ENCODE measurements at regions not wholly inside any gene's neighbourhood (a gene's known extent, or its start where the extent isn't known, plus 50 kb on each side); places are given as distances from the start of the nearest gene placed in this dataset.

DNA sequence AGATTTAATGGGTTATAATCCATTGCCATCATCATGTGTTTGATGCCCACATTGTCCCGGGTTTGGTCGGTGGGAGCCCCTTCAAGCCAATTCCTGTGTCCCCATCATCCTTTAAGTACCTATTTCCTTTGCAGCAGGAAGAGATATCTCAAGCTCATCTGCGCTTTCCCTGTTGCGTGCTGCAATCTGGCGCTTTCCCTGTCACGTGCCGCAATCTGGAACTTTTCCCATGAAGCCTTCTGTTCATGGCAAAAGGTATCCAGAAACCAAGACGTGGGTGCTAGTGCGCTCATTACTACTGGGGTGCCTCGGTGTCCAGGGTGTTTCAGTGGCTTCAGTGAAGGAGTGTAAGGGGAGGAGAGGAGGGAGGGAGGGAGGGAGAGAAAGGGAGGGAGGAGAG, 174.6 kb upstream of the ZNF469 start:
- TF ChIP-seq TAF7 (optimal IDR thresholded peaks at IDR 0.05; ENCODE audit: borderline replicate concordance, low read depth, low read length) (no peak), RBBP5 (IDR thresholded peaks at IDR 0.05; ENCODE audit: borderline replicate concordance, low read depth, low read length) (no peak), HDAC6 (IDR thresholded peaks at IDR 0.05; ENCODE audit: low read depth, low read length) (no peak), POLR2AphosphoS5 (IDR thresholded peaks at IDR 0.05; ENCODE audit: low read depth, low read length) (no peak)

More for the DNA sequence above, 174.6 kb upstream of the ZNF469 start:
- Histone ChIP-seq H3K23ac (ENCODE audit: insufficient read length) (no peak overlapping the region), H3K4me3 (ENCODE audit: extremely low read depth in 1 of 4, insufficient read depth in 2 of 4, low read depth in 3 of 4, low read length in 4 of 4) (no peak overlapping the region), H3K56ac (replicated peaks; ENCODE audit: insufficient read length, low read depth, low read length) (no peak overlapping the region), H3K9me3 (ENCODE audit: insufficient read depth in 2 of 2, low read depth in 1 of 2, low read length in 1 of 2) (peaks cover 0 to 3% of the 10 kb centered on the region in 2 experiments; a peak in 2 of 4 replicates), H2BK15ac (ENCODE audit: low read length) (no peak overlapping the region), H3K79me2 (ENCODE audit: control insufficient read depth in 1 of 2, insufficient read depth in 2 of 2, low read length in 2 of 2) (no peaks in the 10 kb centered on the region), H4K5ac (ENCODE audit: insufficient read length, low read depth, low read length) (no peak overlapping the region), H3K4me1 (replicated peaks in 1 of 4; ENCODE audit: control insufficient read depth in 3 of 4, insufficient read depth in 4 of 4, low read length in 3 of 4) (no peaks in the 10 kb centered on the region), H3K14ac (ENCODE audit: insufficient read length) (no peak overlapping the region), H3K36me3 (ENCODE audit: control insufficient read depth in 2 of 4, insufficient read depth in 4 of 4, low read length in 3 of 4) (no peaks in the 10 kb centered on the region), H2AFZ (ENCODE audit: low read length) (no peak overlapping the region), H3K23me2 (ENCODE audit: low read depth, low read length) (no peaks in the 10 kb centered on the region), H3K27ac (ENCODE audit: low read depth, low read length) (no peak overlapping the region), H2AK5ac (ENCODE audit: low read depth, low read length) (no peak overlapping the region), H4K91ac (replicated peaks; ENCODE audit: insufficient read length, low read length) (no peak overlapping the region), H3K4me2 (ENCODE audit: insufficient read depth in 1 of 2, low read depth in 2 of 2, low read length in 2 of 2) (no peak overlapping the region), H3K18ac (ENCODE audit: extremely low read depth, low read length) (no peak overlapping the region), H2BK120ac (replicated peaks; ENCODE audit: low read depth, low read length) (no peak overlapping the region), H3K79me1 (ENCODE audit: low read depth, low read length) (no peaks in the 10 kb centered on the region), H2BK5ac (ENCODE audit: low read depth, low read length) (no peak overlapping the region), H2BK20ac (ENCODE audit: low read length) (no peak overlapping the region), H2BK12ac (ENCODE audit: low read depth, low read length) (no peak overlapping the region), H4K8ac (ENCODE audit: extremely low read depth, insufficient read depth, low read length) (no peak overlapping the region), H4K20me1 (replicated peaks in 1 of 2; ENCODE audit: control insufficient read depth in 1 of 2, insufficient read depth in 2 of 2, low read length in 2 of 2) (no peaks in the 10 kb centered on the region), H3K9ac (replicated peaks in 1 of 4; ENCODE audit: extremely low read depth in 1 of 4, low read depth in 3 of 4, low read length in 3 of 4) (no peak overlapping the region), H3K27me3 (replicated peaks in 1 of 4; ENCODE audit: control insufficient read depth in 3 of 4, extremely low read depth in 1 of 4, insufficient read depth in 3 of 4, low read length in 3 of 4) (no peaks in the 10 kb centered on the region), H3K4ac (replicated peaks; ENCODE audit: insufficient read length, low read depth, low read length) (no peak overlapping the region)
- POLR2A ChIA-PET (ENCODE audit: partially characterized antibody) = no interaction called here
- FAIRE-seq (no peak), DNase-seq (ENCODE audit: low read depth in 1 of 2, low spot score in 2 of 2) (no peak)
- CTCF ChIA-PET (ENCODE audit: partially characterized antibody) = interaction anchor here (0.6 kb wide), 1 partner anchor 200 kb away, joined by 3 read pairs; no protein-coding TSS in a partner anchor
- 96% methylated on average over 10 of the region's 10 CpGs; no CpG with 5 or more reads in 1 of the 2 experiments for WGBS, 2 experiments (ENCODE audit: extremely low coverage in 1 of 2, insufficient coverage in 1 of 2, insufficient read length in 1 of 2, insufficient replicate concordance in 2 of 2, low coverage in 1 of 2, low lambda C conversion rate in 2 of 2, missing lambda C conversion rate in 1 of 2)

Measured in H1 (cell line).